ENCODE measurements at regions not wholly inside any gene's neighbourhood (a gene's known extent, or its start where the extent isn't known, plus 50 kb on each side); places are given as distances from the start of the nearest gene placed in this dataset.

- DNase-seq (ENCODE audit: low read depth, low spot score): no peak
- in situ Hi-C loops (cut with HindIII; ENCODE audit: low sequenced_read_pairs): no loop called here
- no peak for TF ChIP-seq CTCF (IDR thresholded peaks at IDR 0.05; ENCODE audit: low read depth, low read length)
- H3K4me3 ChIP-seq (ENCODE audit: low read depth, low read length): no peak overlapping the region
Measured at GRCh38 chr3:77772459-77772858, 732.6 kb downstream of the ROBO2 start.

GRCh38 chr3:77773084-77773483 is 733.2 kb downstream of the ROBO2 start:
- no peak for DNase-seq (ENCODE audit: low read depth, low spot score)
- no peak for TF ChIP-seq CTCF (IDR thresholded peaks at IDR 0.05; ENCODE audit: low read depth, low read length)
- in situ Hi-C loops (cut with HindIII; ENCODE audit: low sequenced_read_pairs): no loop called here
- H3K4me3 ChIP-seq (ENCODE audit: low read depth, low read length): no peak overlapping the region

GRCh38 chr3:77780278-77780996 is 740.5 kb downstream of the ROBO2 start:
- no peak for TF ChIP-seq CTCF (IDR thresholded peaks at IDR 0.05; ENCODE audit: low read depth, low read length)
- in situ Hi-C loops (cut with HindIII; ENCODE audit: low sequenced_read_pairs): no loop called here
- no peak for DNase-seq (ENCODE audit: low read depth, low spot score)
- H3K4me3 ChIP-seq (ENCODE audit: low read depth, low read length): no peak overlapping the region

GRCh38 chr3:77786216-77786615 is 746.3 kb downstream of the ROBO2 start:
- TF ChIP-seq CTCF (IDR thresholded peaks at IDR 0.05; ENCODE audit: low read depth, low read length): no peak
- H3K4me3 ChIP-seq (ENCODE audit: low read depth, low read length): no peak overlapping the region
- in situ Hi-C loops (cut with HindIII; ENCODE audit: low sequenced_read_pairs): no loop called here
- no peak for DNase-seq (ENCODE audit: low read depth, low spot score)

- in situ Hi-C loops (cut with HindIII; ENCODE audit: low sequenced_read_pairs): no loop called here
- DNase-seq (ENCODE audit: low read depth, low spot score): no peak
- TF ChIP-seq CTCF (IDR thresholded peaks at IDR 0.05; ENCODE audit: low read depth, low read length): no peak
- no peak overlapping the region for H3K4me3 ChIP-seq (ENCODE audit: low read depth, low read length)
Measured at GRCh38 chr3:77795013-77795412, 755.1 kb downstream of the ROBO2 start.

GRCh38 chr3:77799278-77799677 is 759.4 kb downstream of the ROBO2 start:
- no peak overlapping the region for H3K4me3 ChIP-seq (ENCODE audit: low read depth, low read length)
- in situ Hi-C loops (cut with HindIII; ENCODE audit: low sequenced_read_pairs): no loop called here
- DNase-seq (ENCODE audit: low read depth, low spot score): no peak
- no peak for TF ChIP-seq CTCF (IDR thresholded peaks at IDR 0.05; ENCODE audit: low read depth, low read length)
